GM19025 (cell line): ENCODE measurements at regions not wholly inside any gene's neighbourhood (a gene's known extent, or its start where the extent isn't known, plus 50 kb on each side); places are given as distances from the start of the nearest gene placed in this dataset.

Source experiments
- ATAC-seq: cut with Tn5 transposase; IDR thresholded peaks from one replicate; pipeline ENCODE4 v1.9.1; 2021; ENCODE audit warnings: mild to moderate bottlenecking, low read depth, moderate library complexity; ENCODE audit not compliant: unreplicated experiment

GRCh38 chr2:138170485-138170884 is 206.2 kb downstream of the HNMT start:
- no peak for ATAC-seq

GRCh38 chr2:138171244-138171643 is 207.0 kb downstream of the HNMT start:
- no peak for ATAC-seq

- ATAC-seq = no peak
Measured at GRCh38 chr2:138175066-138175465, 210.8 kb downstream of the HNMT start.

- ATAC-seq = no peak
Measured at GRCh38 chr2:138176862-138177439, 212.7 kb downstream of the HNMT start.

GRCh38 chr2:138177693-138178092 is 213.4 kb downstream of the HNMT start:
- no peak for ATAC-seq

GRCh38 chr2:138180692-138181386 is 216.6 kb downstream of the HNMT start:
- no peak for ATAC-seq

- ATAC-seq = no peak
Measured at GRCh38 chr2:138182250-138182936, 218.1 kb downstream of the HNMT start.

GRCh38 chr2:138182937-138183312 is 218.7 kb downstream of the HNMT start:
- no peak for ATAC-seq

- no peak for ATAC-seq
Measured at GRCh38 chr2:138183705-138184104, 219.4 kb downstream of the HNMT start.

GRCh38 chr2:138184428-138184827 is 220.2 kb downstream of the HNMT start:
- no peak for ATAC-seq

GRCh38 chr2:138185827-138186226 is 221.6 kb downstream of the HNMT start:
- no peak for ATAC-seq

- ATAC-seq = no peak
Measured at GRCh38 chr2:138187221-138187620, 222.9 kb downstream of the HNMT start.

- no peak for ATAC-seq
Measured at GRCh38 chr2:138190999-138191398, 226.7 kb downstream of the HNMT start.

- no peak for ATAC-seq
Measured at GRCh38 chr2:138193416-138194213, 229.3 kb downstream of the HNMT start.

GRCh38 chr2:138201286-138201685 is 237.0 kb downstream of the HNMT start:
- no peak for ATAC-seq

GRCh38 chr2:138202762-138203161 is 238.5 kb downstream of the HNMT start:
- ATAC-seq = no peak

- no peak for ATAC-seq
Measured at GRCh38 chr2:138205281-138205680, 241.0 kb downstream of the HNMT start.

- no peak for ATAC-seq
Measured at GRCh38 chr2:138207074-138207930, 243.0 kb downstream of the HNMT start.

- no peak for ATAC-seq
Measured at GRCh38 chr2:138209009-138209408, 244.7 kb downstream of the HNMT start.

GRCh38 chr2:138210487-138210886 is 246.2 kb downstream of the HNMT start:
- no peak for ATAC-seq
